HFFc6 (cell line): ENCODE measurements at regions not wholly inside any gene's neighbourhood (a gene's known extent, or its start where the extent isn't known, plus 50 kb on each side); places are given as distances from the start of the nearest gene placed in this dataset.

Source experiments
- DNase-seq: peaks from one replicate; pipeline ENCODE4 v3.0.0-alpha.2; 2018
- H3K27ac Mint-ChIP-seq: 2 replicates; pipeline ENCODE4 v1.8.0; 2020; ENCODE audit warnings: mild to moderate bottlenecking, mixed read lengths
- H3K27me3 Mint-ChIP-seq: 2 replicates; pipeline ENCODE4 v1.8.0; 2021; ENCODE audit warnings: mild to moderate bottlenecking, moderate library complexity, mixed read lengths; ENCODE audit not compliant: insufficient read depth
- H3K36me3 Mint-ChIP-seq: 2 replicates; pipeline ENCODE4 v1.8.0; 2021; ENCODE audit warnings: low read depth, mixed read lengths
- H3K4me1 Mint-ChIP-seq: 2 replicates; pipeline ENCODE4 v1.8.0; 2020; ENCODE audit warnings: low read depth, mixed read lengths
- H3K4me3 Mint-ChIP-seq: 2 replicates; pipeline ENCODE4 v1.8.0; 2020; ENCODE audit warnings: mild to moderate bottlenecking, moderate library complexity, mixed read lengths
- H3K9me3 Mint-ChIP-seq: 2 replicates; pipeline ENCODE4 v1.8.0; 2020; ENCODE audit warnings: mild to moderate bottlenecking, mixed read lengths
- TF ChIP-seq, protein P1 (sequence below): fragments of 200-600 bp; sonication (generic); IDR thresholded peaks from 2 replicates; pipeline ENCODE4 v1.5.0; 2021; ENCODE audit warnings: antibody characterized with exemption, mild to moderate bottlenecking

- Mint-ChIP-seq H3K9me3 (peaks cover 73% of the 10 kb centered on the region), H3K4me1 (no peaks in the 10 kb centered on the region), H3K27me3 (no peaks in the 10 kb centered on the region; the same call in 1 of the 2 replicates), H3K36me3 (peaks cover 4% of the 10 kb centered on the region; the same call in 1 of the 2 replicates), H3K4me3 (no peak overlapping the region), H3K27ac (no peak overlapping the region)
- DNase-seq = no peak
- TF ChIP-seq, protein P1, sequence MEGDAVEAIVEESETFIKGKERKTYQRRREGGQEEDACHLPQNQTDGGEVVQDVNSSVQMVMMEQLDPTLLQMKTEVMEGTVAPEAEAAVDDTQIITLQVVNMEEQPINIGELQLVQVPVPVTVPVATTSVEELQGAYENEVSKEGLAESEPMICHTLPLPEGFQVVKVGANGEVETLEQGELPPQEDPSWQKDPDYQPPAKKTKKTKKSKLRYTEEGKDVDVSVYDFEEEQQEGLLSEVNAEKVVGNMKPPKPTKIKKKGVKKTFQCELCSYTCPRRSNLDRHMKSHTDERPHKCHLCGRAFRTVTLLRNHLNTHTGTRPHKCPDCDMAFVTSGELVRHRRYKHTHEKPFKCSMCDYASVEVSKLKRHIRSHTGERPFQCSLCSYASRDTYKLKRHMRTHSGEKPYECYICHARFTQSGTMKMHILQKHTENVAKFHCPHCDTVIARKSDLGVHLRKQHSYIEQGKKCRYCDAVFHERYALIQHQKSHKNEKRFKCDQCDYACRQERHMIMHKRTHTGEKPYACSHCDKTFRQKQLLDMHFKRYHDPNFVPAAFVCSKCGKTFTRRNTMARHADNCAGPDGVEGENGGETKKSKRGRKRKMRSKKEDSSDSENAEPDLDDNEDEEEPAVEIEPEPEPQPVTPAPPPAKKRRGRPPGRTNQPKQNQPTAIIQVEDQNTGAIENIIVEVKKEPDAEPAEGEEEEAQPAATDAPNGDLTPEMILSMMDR = no peak
Observed at GRCh38 chr20:54848262-54848661, 372.9 kb downstream of the DOK5 start.

GRCh38 chr20:54846948-54847347 lies 371.6 kb downstream of the DOK5 start:
- TF ChIP-seq, protein P1 = no peak
- Mint-ChIP-seq H3K27ac (no peak overlapping the region), H3K9me3 (peaks cover 62% of the 10 kb centered on the region), H3K4me1 (no peaks in the 10 kb centered on the region), H3K27me3 (no peaks in the 10 kb centered on the region; the same call in 1 of the 2 replicates), H3K4me3 (no peak overlapping the region), H3K36me3 (peaks cover 4% of the 10 kb centered on the region; the same call in 1 of the 2 replicates)
- DNase-seq = no peak

GRCh38 chr20:54844346-54844745 lies 369.0 kb downstream of the DOK5 start:
- H3K27me3 Mint-ChIP-seq = no peaks in the 10 kb centered on the region; the same call in 1 of the 2 replicates
- H3K36me3 Mint-ChIP-seq = no peaks in the 10 kb centered on the region
- H3K9me3 Mint-ChIP-seq = peaks cover 41% of the 10 kb centered on the region
- TF ChIP-seq, protein P1 = no peak
- no peaks in the 10 kb centered on the region for H3K4me1 Mint-ChIP-seq
- H3K4me3 Mint-ChIP-seq = no peak overlapping the region
- no peak for DNase-seq
- H3K27ac Mint-ChIP-seq = no peak overlapping the region

DNA sequence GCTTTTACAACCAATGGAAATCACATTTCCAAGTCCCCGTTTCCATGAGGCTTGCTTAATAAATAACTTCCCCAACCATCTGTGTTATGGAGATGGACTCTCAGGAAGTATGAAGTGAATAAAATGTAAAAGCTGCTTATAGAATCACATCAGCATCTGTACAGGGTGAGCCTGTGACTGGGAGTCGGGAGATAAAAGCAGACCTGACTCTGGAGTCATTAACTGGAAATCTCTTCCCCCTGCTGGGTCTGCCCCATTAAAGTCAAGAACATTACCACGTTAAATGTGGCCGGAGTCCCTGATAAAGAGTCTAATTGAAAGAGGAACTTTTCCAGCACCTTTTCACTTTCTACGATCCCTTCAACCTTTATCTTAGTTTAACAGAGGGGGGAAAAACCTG lies 368.5 kb downstream of the DOK5 start:
- no peak for DNase-seq
- Mint-ChIP-seq H3K4me1 (no peaks in the 10 kb centered on the region), H3K27ac (no peak overlapping the region), H3K27me3 (no peaks in the 10 kb centered on the region; the same call in 1 of the 2 replicates), H3K4me3 (no peak overlapping the region), H3K9me3 (peaks cover 41% of the 10 kb centered on the region), H3K36me3 (no peaks in the 10 kb centered on the region)
- TF ChIP-seq, protein P1 = no peak

GRCh38 chr20:54843431-54843830 lies 368.0 kb downstream of the DOK5 start:
- Mint-ChIP-seq H3K27ac (no peak overlapping the region), H3K4me3 (no peak overlapping the region), H3K36me3 (no peaks in the 10 kb centered on the region), H3K9me3 (peaks cover 41% of the 10 kb centered on the region), H3K27me3 (no peaks in the 10 kb centered on the region; the same call in 1 of the 2 replicates), H3K4me1 (no peaks in the 10 kb centered on the region)
- DNase-seq = no peak
- TF ChIP-seq, protein P1 = no peak

GRCh38 chr20:54839224-54839623 lies 363.8 kb downstream of the DOK5 start:
- TF ChIP-seq, protein P1 = no peak
- H3K9me3 Mint-ChIP-seq = peaks cover 41% of the 10 kb centered on the region
- no peak for DNase-seq
- H3K4me1 Mint-ChIP-seq = no peaks in the 10 kb centered on the region
- H3K4me3 Mint-ChIP-seq = no peak overlapping the region
- H3K27ac Mint-ChIP-seq = no peak overlapping the region
- no peaks in the 10 kb centered on the region for H3K27me3 Mint-ChIP-seq
- H3K36me3 Mint-ChIP-seq = no peaks in the 10 kb centered on the region
